ENCODE measurements at regions not wholly inside any gene's neighbourhood (a gene's known extent, or its start where the extent isn't known, plus 50 kb on each side); places are given as distances from the start of the nearest gene placed in this dataset.
A peak's percentile ranks its signal among the peaks of the same experiment; 100 is the strongest.

DNA sequence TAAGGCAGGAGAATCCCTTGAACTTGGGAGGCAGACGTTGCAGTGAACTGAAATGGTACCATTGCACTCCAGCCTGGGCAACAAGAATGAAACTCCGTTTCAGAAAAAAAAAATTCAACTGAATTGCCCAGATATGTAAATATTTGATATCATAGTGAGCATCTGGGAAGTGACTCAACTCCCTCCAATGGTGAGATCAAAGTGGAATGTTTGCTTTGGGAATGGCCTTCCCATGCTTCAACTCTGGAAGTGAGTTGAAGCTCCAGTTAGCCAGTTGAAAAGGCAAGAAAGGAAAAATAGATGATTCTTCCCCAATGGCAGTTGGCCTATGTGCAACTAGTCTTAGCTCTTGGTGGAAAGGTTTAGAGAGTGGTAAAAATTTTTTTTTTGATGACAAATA lies 131.6 kb upstream of the CMC1 start:
- no peak for DNase-seq (ENCODE audit: low read depth, low spot score)
- Histone ChIP-seq H3K36me3 (ENCODE audit: insufficient read depth, insufficient read length, low read length) (no peaks in the 10 kb centered on the region), H3K4me1 (ENCODE audit: insufficient read depth, insufficient read length) (no peaks in the 10 kb centered on the region), H3K9me3 (ENCODE audit: insufficient read depth, low read length) (peaks cover 7% of the 10 kb centered on the region; the same call in 1 of the 2 replicates), H3K9ac (ENCODE audit: insufficient read length, low read depth) (no peak overlapping the region), H3K27me3 (ENCODE audit: insufficient read depth, insufficient read length) (no peaks in the 10 kb centered on the region), H3K4me3 (ENCODE audit: insufficient read length, low read depth) (no peak overlapping the region)
- no peak for TF ChIP-seq ZNF274 (IDR thresholded peaks at IDR 0.05; ENCODE audit: low read depth, low read length)
- TF ChIP-seq SUZ12 (IDR thresholded peaks at IDR 0.05; ENCODE audit: extremely low read depth, insufficient read depth, insufficient read length): no peak
- no peak for TF ChIP-seq YY1 (IDR thresholded peaks at IDR 0.05; ENCODE audit: insufficient read depth, insufficient read length)

DNA sequence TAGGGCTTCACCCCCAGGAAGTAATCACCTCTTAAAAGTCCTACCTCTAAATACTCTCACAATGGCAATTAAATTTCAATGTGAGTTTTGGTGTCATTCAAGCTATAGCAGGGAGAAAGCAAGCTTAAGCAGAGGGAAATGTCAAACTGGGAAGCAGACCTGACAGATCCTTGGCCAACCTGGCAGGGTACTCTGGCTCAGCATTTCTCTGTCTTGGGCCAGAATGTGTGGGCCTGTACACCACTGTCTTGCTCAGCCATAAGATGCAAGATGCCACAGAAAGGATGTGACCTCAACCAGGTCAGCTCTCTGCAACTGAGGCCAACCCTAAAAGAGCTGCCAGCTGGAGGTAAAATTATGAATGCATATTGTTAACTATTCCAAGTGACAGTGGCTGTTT lies 130.6 kb upstream of the CMC1 start:
- H3K36me3 ChIP-seq (ENCODE audit: insufficient read depth, insufficient read length, low read length): no peaks in the 10 kb centered on the region

DNA sequence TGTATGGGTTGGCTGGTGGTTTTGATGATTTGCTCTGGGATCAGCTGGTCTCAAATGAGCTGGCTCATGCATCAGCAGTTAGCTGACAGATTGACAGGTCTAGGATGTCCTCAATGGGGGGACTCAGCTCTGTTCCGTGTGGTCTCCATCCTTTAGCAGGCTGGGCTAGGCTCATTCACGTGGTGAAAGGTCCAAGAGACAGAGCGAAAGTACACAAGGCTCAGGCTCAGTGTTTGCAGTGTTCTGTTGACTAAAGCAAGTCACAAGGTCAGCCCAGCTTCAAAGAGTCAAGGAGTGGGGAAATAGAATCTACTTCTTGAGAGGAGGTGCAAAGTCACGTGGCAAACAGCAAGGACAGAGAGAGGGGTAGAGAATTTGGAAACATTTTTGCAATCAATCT lies 126.5 kb upstream of the CMC1 start:
- no peaks in the 10 kb centered on the region for H3K4me1 ChIP-seq (ENCODE audit: insufficient read depth, insufficient read length)
- H3K27me3 ChIP-seq (ENCODE audit: insufficient read depth, insufficient read length): no peaks in the 10 kb centered on the region
- no peak for DNase-seq (ENCODE audit: low read depth, low spot score)
- TF ChIP-seq ZNF274 (IDR thresholded peaks at IDR 0.05; ENCODE audit: low read depth, low read length): no peak
- H3K36me3 ChIP-seq (ENCODE audit: insufficient read depth, insufficient read length, low read length): no peaks in the 10 kb centered on the region
- no peak overlapping the region for H3K4me3 ChIP-seq (ENCODE audit: insufficient read length, low read depth)
- peaks cover 7% of the 10 kb centered on the region; the same call in 1 of the 2 replicates for H3K9me3 ChIP-seq (ENCODE audit: insufficient read depth, low read length)
- no peak overlapping the region for H3K9ac ChIP-seq (ENCODE audit: insufficient read length, low read depth)

More for the DNA sequence above, 130.6 kb upstream of the CMC1 start:
- no peaks in the 10 kb centered on the region for H3K27me3 ChIP-seq (ENCODE audit: insufficient read depth, insufficient read length)
- no peak for TF ChIP-seq YY1 (IDR thresholded peaks at IDR 0.05; ENCODE audit: insufficient read depth, insufficient read length)
- DNase-seq (ENCODE audit: low read depth, low spot score): no peak
- no peak overlapping the region for H3K4me3 ChIP-seq (ENCODE audit: insufficient read length, low read depth)
- peaks cover 7% of the 10 kb centered on the region; the same call in 1 of the 2 replicates for H3K9me3 ChIP-seq (ENCODE audit: insufficient read depth, low read length)
- H3K9ac ChIP-seq (ENCODE audit: insufficient read length, low read depth): no peak overlapping the region
- no peaks in the 10 kb centered on the region for H3K4me1 ChIP-seq (ENCODE audit: insufficient read depth, insufficient read length)

DNA sequence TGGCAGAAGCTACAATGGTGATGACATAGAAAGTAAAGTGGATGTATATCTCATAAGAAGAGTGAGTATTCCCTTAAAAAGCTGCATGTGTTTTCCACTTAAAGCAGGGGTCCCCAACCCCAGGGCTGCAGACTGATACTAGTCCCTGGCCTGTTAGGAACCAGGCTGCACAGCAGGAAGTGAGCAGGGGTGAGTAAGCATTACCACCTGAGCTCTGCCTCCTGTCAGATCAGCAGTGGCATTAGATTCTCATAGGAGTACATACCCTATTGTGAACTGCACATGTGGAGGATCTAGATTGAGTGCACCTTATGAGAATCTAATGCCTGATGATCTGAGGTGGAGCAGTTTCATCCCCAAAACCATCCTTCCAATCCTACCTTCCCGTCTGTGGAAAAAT lies 126.1 kb upstream of the CMC1 start:
- H3K4me3 ChIP-seq (ENCODE audit: insufficient read length, low read depth): no peak overlapping the region
- no peak overlapping the region for H3K9ac ChIP-seq (ENCODE audit: insufficient read length, low read depth)
- H3K27me3 ChIP-seq (ENCODE audit: insufficient read depth, insufficient read length): no peaks in the 10 kb centered on the region
- no peaks in the 10 kb centered on the region for H3K4me1 ChIP-seq (ENCODE audit: insufficient read depth, insufficient read length)
- H3K36me3 ChIP-seq (ENCODE audit: insufficient read depth, insufficient read length, low read length): no peaks in the 10 kb centered on the region
- DNase-seq (ENCODE audit: low read depth, low spot score): no peak
- H3K9me3 ChIP-seq (ENCODE audit: insufficient read depth, low read length): peaks cover 7% of the 10 kb centered on the region; the same call in 1 of the 2 replicates
- TF ChIP-seq ZNF274 (IDR thresholded peaks at IDR 0.05; ENCODE audit: low read depth, low read length) (no peak), SUZ12 (IDR thresholded peaks at IDR 0.05; ENCODE audit: extremely low read depth, insufficient read depth, insufficient read length) (no peak), YY1 (IDR thresholded peaks at IDR 0.05; ENCODE audit: insufficient read depth, insufficient read length) (no peak)

DNA sequence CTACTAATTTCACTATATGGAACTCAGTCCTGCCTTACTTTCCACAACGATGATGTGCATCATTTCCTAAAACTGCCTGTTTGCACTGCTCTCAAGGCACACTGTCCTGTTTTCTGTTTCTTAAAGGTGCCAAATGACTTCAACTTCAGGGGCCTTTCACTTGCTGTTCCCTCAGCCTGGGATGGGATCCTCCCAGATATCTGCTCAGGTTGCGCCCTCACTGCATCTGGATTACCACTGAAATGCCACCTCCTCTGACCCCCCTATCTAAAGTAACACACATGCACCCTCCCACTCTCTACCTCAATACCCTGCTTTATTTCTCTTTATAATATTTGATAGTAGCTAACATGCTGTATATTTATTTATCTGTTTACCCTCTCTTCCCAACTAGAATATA lies 123.8 kb upstream of the CMC1 start:
- Histone ChIP-seq H3K36me3 (ENCODE audit: insufficient read depth, insufficient read length, low read length) (no peaks in the 10 kb centered on the region), H3K4me3 (ENCODE audit: insufficient read length, low read depth) (no peak overlapping the region), H3K9ac (ENCODE audit: insufficient read length, low read depth) (no peak overlapping the region), H3K27me3 (ENCODE audit: insufficient read depth, insufficient read length) (no peaks in the 10 kb centered on the region), H3K4me1 (ENCODE audit: insufficient read depth, insufficient read length) (no peaks in the 10 kb centered on the region), H3K9me3 (ENCODE audit: insufficient read depth, low read length) (no peaks in the 10 kb centered on the region; the same call in 1 of the 2 replicates)
- TF ChIP-seq ZNF274 (IDR thresholded peaks at IDR 0.05; ENCODE audit: low read depth, low read length) (no peak), SUZ12 (IDR thresholded peaks at IDR 0.05; ENCODE audit: extremely low read depth, insufficient read depth, insufficient read length) (no peak), YY1 (IDR thresholded peaks at IDR 0.05; ENCODE audit: insufficient read depth, insufficient read length) (no peak)
- no peak for DNase-seq (ENCODE audit: low read depth, low spot score)

DNA sequence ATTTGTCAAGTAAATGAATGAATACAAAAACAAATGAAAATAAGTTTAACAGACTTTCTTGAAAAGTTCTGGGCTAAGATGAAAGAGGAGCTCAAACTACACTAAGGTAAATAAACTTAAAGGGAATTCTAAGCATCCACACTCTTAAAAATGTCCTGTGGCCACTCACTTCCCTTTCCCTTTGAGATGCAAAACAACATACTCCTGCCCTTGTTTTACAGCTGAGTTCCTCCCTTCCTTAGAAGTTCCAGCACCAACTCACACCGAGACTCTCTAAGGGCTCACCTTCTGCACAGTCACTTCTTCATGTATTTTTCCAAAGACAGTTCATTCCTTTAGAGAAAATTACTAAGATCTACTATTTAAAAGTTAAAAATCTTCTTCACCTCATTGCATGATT lies 123.3 kb upstream of the CMC1 start:
- no peak overlapping the region for H3K9ac ChIP-seq (ENCODE audit: insufficient read length, low read depth)
- DNase-seq (ENCODE audit: low read depth, low spot score): peak; percentile 55
- no peak overlapping the region for H3K4me3 ChIP-seq (ENCODE audit: insufficient read length, low read depth)
- no peaks in the 10 kb centered on the region for H3K27me3 ChIP-seq (ENCODE audit: insufficient read depth, insufficient read length)
- H3K36me3 ChIP-seq (ENCODE audit: insufficient read depth, insufficient read length, low read length): no peaks in the 10 kb centered on the region
- no peak for TF ChIP-seq YY1 (IDR thresholded peaks at IDR 0.05; ENCODE audit: insufficient read depth, insufficient read length)
- TF ChIP-seq SUZ12 (IDR thresholded peaks at IDR 0.05; ENCODE audit: extremely low read depth, insufficient read depth, insufficient read length): no peak
- no peak for TF ChIP-seq ZNF274 (IDR thresholded peaks at IDR 0.05; ENCODE audit: low read depth, low read length)
- no peaks in the 10 kb centered on the region; the same call in 1 of the 2 replicates for H3K9me3 ChIP-seq (ENCODE audit: insufficient read depth, low read length)
- H3K4me1 ChIP-seq (ENCODE audit: insufficient read depth, insufficient read length): no peaks in the 10 kb centered on the region

DNA sequence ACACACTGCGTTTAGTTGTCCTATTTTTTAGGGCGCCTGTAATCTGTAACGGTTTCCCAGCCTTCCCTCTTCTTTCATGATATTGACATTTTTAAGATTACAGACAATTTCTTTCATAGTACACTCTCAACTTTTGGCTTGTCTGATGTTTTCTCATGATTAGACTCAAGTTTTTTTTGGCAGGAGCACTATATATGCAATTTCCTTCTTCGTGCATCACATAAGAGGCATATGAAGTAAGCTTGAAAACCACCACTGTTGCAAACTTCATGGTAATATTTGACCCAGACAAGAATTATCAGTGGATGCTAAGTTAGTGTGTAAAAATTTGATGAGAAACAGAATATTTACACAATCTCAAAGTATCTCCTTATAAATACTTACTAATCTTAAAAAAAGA lies 119.2 kb upstream of the CMC1 start:
- Histone ChIP-seq H3K27me3 (ENCODE audit: insufficient read depth, insufficient read length) (no peaks in the 10 kb centered on the region), H3K4me3 (ENCODE audit: insufficient read length, low read depth) (no peak overlapping the region), H3K9me3 (ENCODE audit: insufficient read depth, low read length) (no peaks in the 10 kb centered on the region), H3K9ac (ENCODE audit: insufficient read length, low read depth) (no peak overlapping the region), H3K36me3 (ENCODE audit: insufficient read depth, insufficient read length, low read length) (no peaks in the 10 kb centered on the region), H3K4me1 (ENCODE audit: insufficient read depth, insufficient read length) (no peaks in the 10 kb centered on the region)
- TF ChIP-seq SUZ12 (IDR thresholded peaks at IDR 0.05; ENCODE audit: extremely low read depth, insufficient read depth, insufficient read length): no peak
- TF ChIP-seq ZNF274 (IDR thresholded peaks at IDR 0.05; ENCODE audit: low read depth, low read length): no peak
- no peak for TF ChIP-seq YY1 (IDR thresholded peaks at IDR 0.05; ENCODE audit: insufficient read depth, insufficient read length)
- no peak for DNase-seq (ENCODE audit: low read depth, low spot score)

DNA sequence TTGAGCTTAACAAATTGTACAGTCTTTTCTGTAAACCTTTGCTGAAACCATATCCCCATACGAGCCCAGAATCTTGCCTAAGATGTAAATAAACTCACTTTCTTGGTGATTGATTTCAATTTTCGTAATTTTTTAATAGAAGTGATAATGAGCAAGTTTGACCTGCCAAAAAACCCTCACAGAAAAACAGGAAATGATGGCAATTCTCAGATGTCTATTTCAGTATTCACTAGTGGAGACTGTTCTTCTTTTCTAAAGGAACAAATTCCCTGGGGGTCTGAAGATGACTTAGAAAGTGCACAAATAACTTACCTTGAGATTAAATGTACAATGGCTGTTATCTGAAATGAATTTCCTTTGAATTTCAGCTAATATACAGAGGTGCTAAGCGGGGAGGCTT lies 116.5 kb upstream of the CMC1 start:
- DNase-seq (ENCODE audit: low read depth, low spot score): no peak
- TF ChIP-seq ZNF274 (IDR thresholded peaks at IDR 0.05; ENCODE audit: low read depth, low read length) (no peak), SUZ12 (IDR thresholded peaks at IDR 0.05; ENCODE audit: extremely low read depth, insufficient read depth, insufficient read length) (no peak), YY1 (IDR thresholded peaks at IDR 0.05; ENCODE audit: insufficient read depth, insufficient read length) (no peak)

More for the DNA sequence above, 116.5 kb upstream of the CMC1 start:
- Histone ChIP-seq H3K27me3 (ENCODE audit: insufficient read depth, insufficient read length) (no peaks in the 10 kb centered on the region), H3K4me3 (ENCODE audit: insufficient read length, low read depth) (no peak overlapping the region), H3K9ac (ENCODE audit: insufficient read length, low read depth) (no peak overlapping the region), H3K4me1 (ENCODE audit: insufficient read depth, insufficient read length) (no peaks in the 10 kb centered on the region), H3K9me3 (ENCODE audit: insufficient read depth, low read length) (no peaks in the 10 kb centered on the region), H3K36me3 (ENCODE audit: insufficient read depth, insufficient read length, low read length) (no peaks in the 10 kb centered on the region)

Data from NT2/D1 (cell line).